Hematopoietic multipotent progenitor cell treated with erythropoietin and hydrocortisone succinate and interleukin-3 and kit ligand, for 8 days (in vitro differentiated cells): ENCODE measurements at regions not wholly inside any gene's neighbourhood (a gene's known extent, or its start where the extent isn't known, plus 50 kb on each side); places are given as distances from the start of the nearest gene placed in this dataset.
"Not testable (repeated sequence)": the region's sequence is repeated elsewhere in the genome, so short reads cannot be mapped to it uniquely, and the experiment has no call there.

Source experiments
- DNase-seq: peaks from one replicate; pipeline ENCODE4 v3.0.0-alpha.2; 2015

DNA sequence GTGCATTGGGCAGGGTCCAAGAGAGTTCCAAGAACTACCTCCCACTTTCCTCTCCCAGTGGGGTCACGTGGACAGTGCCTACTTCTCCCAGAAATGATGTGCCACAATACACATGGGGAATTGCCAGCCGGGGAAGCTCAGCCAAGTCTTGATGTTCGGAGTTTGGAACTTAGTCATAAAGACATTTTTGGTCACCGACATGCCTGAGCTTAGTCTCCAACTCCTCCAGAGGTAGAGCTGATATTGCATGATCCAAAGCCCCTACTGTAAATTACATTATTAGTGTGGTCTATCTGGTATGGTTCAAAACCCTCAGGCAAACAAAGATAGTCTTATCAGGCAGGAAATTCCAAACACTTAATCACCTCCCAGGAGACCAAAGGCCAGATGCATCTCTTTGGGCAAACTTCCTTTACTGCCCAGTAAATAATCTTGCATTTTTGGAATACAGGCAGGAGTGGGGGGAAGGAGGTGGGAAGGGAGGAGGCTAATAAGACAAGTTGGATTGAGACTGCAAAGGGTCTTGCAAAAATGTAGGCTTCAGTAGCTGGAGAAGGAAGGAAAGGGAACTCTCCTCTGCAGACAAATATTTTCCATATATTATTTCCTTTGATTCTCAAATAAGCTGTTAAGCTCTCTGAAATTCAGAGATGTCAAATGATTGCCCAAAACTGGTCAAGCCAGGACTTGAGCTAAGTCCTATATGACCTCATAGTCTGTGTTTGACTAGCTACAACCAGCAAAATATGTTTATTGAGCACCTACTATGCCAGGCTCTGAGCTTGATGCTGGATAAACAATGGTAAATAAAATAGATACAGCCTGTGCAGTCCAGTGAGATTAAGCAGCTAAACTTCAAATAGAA is 99.4 kb downstream of the DRD1 start:
- no peak for DNase-seq

GRCh38 chr5:175343308-175343707 is 100.7 kb downstream of the DRD1 start:
- no peak for DNase-seq

- DNase-seq, result no peak
Measured at GRCh38 chr5:175340180-175340579, 103.8 kb downstream of the DRD1 start.

DNA sequence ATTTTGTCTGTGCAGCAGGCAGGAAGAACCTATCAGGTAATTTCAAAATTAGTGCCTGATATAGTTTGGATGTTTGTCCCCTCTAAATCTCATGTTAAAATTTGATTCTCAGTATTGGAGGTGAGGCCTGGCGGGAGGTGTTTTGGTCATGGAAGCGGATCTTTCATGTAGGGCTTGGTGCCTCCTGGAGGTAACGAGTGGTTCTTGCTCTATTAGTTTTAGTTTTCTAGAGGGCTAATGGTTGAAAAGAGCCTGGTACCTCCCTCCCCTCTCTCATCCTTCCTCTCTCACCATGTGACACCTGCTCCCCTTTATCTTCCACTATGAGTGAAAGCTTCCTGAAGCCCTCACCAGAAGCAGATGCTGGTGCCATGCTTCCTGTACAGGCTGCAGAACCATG is 106.3 kb downstream of the DRD1 start:
- no peak for DNase-seq

GRCh38 chr5:175336781-175337180 is 107.2 kb downstream of the DRD1 start:
- DNase-seq, result no peak

DNA sequence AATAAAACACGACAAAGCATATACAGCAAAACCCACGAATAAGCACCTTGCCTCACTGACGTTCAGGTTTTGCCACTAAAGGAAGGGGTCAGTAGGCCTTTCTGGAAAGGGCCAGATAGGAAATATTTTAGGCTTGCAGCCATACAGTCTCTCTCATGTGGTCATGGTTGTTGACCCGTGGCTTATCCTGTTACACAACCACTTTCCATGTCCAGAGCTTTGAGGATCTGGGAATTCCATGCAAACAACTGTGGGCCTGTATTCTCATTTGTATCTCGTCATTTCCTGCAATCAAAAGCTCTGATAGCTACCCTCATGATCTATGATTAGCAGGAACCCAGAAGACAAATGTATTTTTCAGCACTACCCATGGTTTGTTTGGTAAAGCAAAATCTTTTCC is 108.3 kb downstream of the DRD1 start:
- no peak for DNase-seq

DNA sequence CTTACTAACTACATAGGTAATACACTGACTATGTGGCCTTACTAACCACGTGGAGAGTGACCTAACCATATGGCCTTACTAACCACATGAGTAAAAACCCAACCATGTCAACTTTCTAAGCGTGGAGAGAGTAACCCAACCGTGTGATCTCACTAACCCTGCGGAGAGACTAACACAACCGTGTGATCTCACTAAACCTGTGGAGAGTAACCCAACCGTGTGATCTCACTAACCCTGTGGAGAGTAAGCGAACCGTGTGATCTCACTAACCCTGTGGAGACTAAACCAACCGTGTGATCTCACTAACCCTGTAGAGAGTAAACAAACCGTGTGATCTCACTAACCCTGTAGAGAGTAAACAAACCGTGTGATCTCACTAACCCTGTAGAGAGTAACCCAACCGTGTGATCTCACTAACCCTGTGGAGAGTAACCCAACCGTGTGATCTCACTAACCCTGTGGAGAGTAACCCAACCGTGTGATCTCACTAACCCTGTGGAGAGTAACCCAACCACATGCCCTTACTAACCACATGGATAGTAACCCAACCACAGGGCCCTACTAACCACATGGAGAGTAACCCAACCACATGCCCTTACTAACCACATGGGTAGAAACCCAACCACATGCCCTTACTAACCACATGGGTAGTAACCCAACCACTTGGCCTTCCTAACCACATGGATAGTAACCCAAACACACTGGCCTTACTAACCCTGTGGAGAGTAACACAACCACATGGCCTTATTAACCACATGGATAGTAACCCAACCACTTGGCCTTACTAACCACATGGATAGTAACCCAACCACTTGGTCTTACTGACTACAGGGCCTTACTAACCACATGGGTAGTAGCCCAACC is 112.6 kb downstream of the DRD1 start:
- not testable (repeated sequence) for DNase-seq

- no peak for DNase-seq
Measured at GRCh38 chr5:175329976-175330375, 114.0 kb downstream of the DRD1 start.

- DNase-seq, result no peak
Measured at GRCh38 chr5:175328687-175329086, 115.3 kb downstream of the DRD1 start.

GRCh38 chr5:175328176-175328575 is 115.8 kb downstream of the DRD1 start:
- no peak for DNase-seq

GRCh38 chr5:175325681-175326080 is 118.3 kb downstream of the DRD1 start:
- no peak for DNase-seq

DNA sequence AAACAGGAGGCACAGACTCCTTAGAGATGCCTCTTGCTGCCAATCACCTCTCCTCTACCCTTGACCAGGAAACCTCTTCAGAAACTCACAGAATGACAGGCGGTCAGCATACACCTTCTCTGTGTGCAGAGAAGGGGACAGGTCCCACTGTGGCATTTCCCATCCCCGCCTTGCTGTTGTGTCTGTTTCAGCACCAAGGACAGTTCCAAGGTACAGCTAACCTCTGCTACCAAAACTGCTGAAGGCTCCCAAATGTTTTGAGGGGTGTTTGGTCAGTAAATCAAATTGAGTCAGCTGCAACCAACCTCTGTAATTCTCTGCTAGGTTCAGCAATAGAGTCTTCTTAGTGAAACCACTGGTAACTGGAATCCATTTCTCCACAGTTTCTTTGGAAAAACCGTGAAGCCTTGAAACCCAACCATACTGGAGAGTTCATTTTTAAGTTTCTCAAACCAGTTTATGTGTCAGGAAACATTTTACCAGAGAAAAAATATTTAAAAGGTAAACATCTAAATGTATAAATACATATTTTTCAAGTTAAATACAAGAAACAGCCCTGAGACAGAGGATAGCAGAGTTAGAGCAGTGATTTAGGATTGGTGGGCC is 122.0 kb downstream of the DRD1 start:
- DNase-seq, result peak; percentile 50

DNA sequence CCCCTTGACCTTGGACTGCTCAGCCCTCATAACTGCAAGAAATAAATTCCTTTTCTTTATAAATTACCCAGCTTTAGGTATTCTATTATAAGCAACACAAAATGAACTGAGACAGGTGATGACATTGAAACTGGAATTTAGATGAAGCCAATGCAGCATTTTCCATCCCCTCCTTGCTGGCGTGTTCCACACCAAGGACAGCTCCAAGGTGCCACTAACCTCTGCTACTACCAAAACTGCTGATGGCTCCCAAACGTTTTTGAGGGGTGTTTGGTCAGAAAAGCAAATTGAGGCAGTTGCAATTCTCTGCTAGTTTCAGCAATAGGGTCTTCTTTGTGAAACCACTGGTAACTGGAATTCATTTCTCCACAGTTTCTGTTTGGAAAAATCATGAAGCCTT is 124.8 kb downstream of the DRD1 start:
- DNase-seq, result no peak

- DNase-seq, result no peak
Measured at GRCh38 chr5:175317872-175318271, 126.1 kb downstream of the DRD1 start.

GRCh38 chr5:175309218-175309810 is 134.7 kb downstream of the DRD1 start:
- DNase-seq, result no peak

- DNase-seq, result no peak
Measured at GRCh38 chr5:175308701-175309100, 135.3 kb downstream of the DRD1 start.

DNA sequence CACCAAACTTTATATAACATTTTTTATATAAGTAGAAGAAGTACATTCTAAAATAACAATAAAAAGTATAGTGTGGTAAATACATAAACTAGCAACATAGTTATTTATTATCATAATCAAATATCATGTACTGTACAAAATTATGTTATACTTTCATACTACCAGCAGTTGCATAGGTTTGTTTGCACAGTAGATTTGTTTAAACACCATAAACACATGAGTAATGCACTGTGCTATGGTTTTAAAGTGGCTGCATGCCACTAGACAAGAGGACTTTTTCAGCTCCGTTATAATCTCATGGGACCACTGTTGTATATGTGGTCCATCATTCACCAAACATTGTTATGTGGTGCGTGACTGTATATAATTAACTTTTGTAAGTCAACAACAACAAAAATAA is 137.6 kb downstream of the DRD1 start:
- DNase-seq, result no peak

GRCh38 chr5:175305251-175305650 is 138.7 kb downstream of the DRD1 start:
- no peak for DNase-seq

GRCh38 chr5:175290379-175290778 is 153.6 kb downstream of the DRD1 start:
- DNase-seq, result no peak

GRCh38 chr5:175288048-175288621 is 155.8 kb downstream of the DRD1 start:
- DNase-seq, result no peak

- DNase-seq, result no peak
Measured at GRCh38 chr5:175286981-175287380, 157.0 kb downstream of the DRD1 start.

- no peak for DNase-seq
Measured at GRCh38 chr5:175285261-175285660, 158.7 kb downstream of the DRD1 start.

DNA sequence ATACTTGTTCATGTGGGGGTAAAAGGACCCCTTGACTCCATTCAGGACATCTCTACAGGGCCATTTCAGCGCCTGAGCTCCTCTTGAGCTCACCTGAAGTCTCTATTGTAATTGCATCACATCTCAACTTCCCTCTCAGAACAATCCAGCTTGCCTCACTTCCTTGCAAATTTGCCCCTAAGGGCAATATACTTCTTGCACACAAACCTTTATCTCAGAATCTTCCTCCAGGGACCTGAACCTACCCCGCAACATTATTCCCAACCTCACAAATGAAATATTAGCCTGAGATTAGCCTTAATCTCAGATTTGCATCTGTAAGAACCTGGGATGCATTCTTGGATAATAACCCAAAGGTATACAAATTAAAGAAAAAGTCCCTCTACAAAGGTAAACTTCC is 159.2 kb downstream of the DRD1 start:
- DNase-seq, result no peak
